Fibroblast of lung (primary cell): ENCODE measurements at regions not wholly inside any gene's neighbourhood (a gene's known extent, or its start where the extent isn't known, plus 50 kb on each side); places are given as distances from the start of the nearest gene placed in this dataset.
"Not testable (repeated sequence)": the region's sequence is repeated elsewhere in the genome, so short reads cannot be mapped to it uniquely, and the experiment has no call there.

Experiments used
- DNase-seq, 2 donors: peaks; one replicate each; pipeline versions ENCODE4 v3.0.0 to v3.0.0-alpha.2; 2010; ENCODE audit warnings: low read depth in 2 of 2
- H2AFZ ChIP-seq: 2 replicates; pipeline ENCODE4 v1.5.1; 2012; ENCODE audit warnings: low read length, control low read depth, inconsistent platforms
- H3K27ac ChIP-seq: 2 replicates; pipeline ENCODE4 v1.5.1; 2011; ENCODE audit warnings: low read length, control low read depth; ENCODE audit not compliant: insufficient read depth
- H3K27me3 ChIP-seq: 2 replicates; pipeline ENCODE4 v1.5.1; 2011; ENCODE audit warnings: mild to moderate bottlenecking, low read length; ENCODE audit not compliant: control insufficient read depth, insufficient read depth
- H3K36me3 ChIP-seq: 2 replicates; pipeline ENCODE4 v1.5.1; 2011; ENCODE audit warnings: low read length; ENCODE audit not compliant: control insufficient read depth, insufficient read depth
- H3K4me1 ChIP-seq: 2 replicates; pipeline ENCODE4 v1.5.1; 2011; ENCODE audit warnings: low read length; ENCODE audit not compliant: control insufficient read depth, insufficient read depth; ENCODE audit errors: extremely low read depth
- H3K4me2 ChIP-seq: 2 replicates; pipeline ENCODE4 v1.5.1; 2011; ENCODE audit warnings: low read length, control low read depth; ENCODE audit not compliant: insufficient read depth; ENCODE audit errors: extremely low read depth
- H3K4me3 ChIP-seq, 4 experiments: fragments of 200-600 bp in 1 of 4; sonication (generic) in 1 of 4; replicated peaks in 1 of 4; 2 replicates each; pipeline ENCODE4 v1.5.1; 2011 to 2016; ENCODE audit warnings: low read length in 4 of 4, low read depth in 3 of 4, mild to moderate bottlenecking in 3 of 4, control low read depth in 2 of 4, inconsistent platforms in 1 of 4, mixed read lengths in 1 of 4; ENCODE audit not compliant: insufficient read depth in 1 of 4; ENCODE audit errors: control extremely low read depth in 1 of 4
- H3K79me2 ChIP-seq: 2 replicates; pipeline ENCODE4 v1.5.1; 2012; ENCODE audit warnings: mild to moderate bottlenecking, low read length, inconsistent platforms; ENCODE audit not compliant: control insufficient read depth, insufficient read depth
- H3K9ac ChIP-seq: 2 replicates; pipeline ENCODE4 v1.5.1; 2011; ENCODE audit warnings: mild to moderate bottlenecking, low read length, control low read depth; ENCODE audit not compliant: insufficient read depth
- H3K9me3 ChIP-seq: 2 replicates; pipeline ENCODE4 v1.5.1; 2012; ENCODE audit warnings: low read depth, low read length; ENCODE audit not compliant: control insufficient read depth, insufficient read depth
- H4K20me1 ChIP-seq: 2 replicates; pipeline ENCODE4 v1.5.1; 2011; ENCODE audit warnings: low read length; ENCODE audit not compliant: control insufficient read depth, insufficient read depth; ENCODE audit errors: extremely low read depth
- EZH2 ChIP-seq: IDR thresholded peaks from 2 replicates; pipeline ENCODE4 v1.5.1; 2012; ENCODE audit warnings: low read length, control low read depth, mild to moderate bottlenecking; ENCODE audit errors: missing control alignments
- TF ChIP-seq, protein P1 (sequence below), 2 donors: IDR thresholded peaks in 1 of 2; conservative IDR thresholded peaks in 1 of 2; 1 replicate in 1 of 2; 2 replicates in 1 of 2; pipeline ENCODE4 v1.5.1; 2011 to 2012; ENCODE audit warnings: low read length in 2 of 2, control low read depth in 1 of 2, inconsistent platforms in 1 of 2, low read depth in 1 of 2, mild to moderate bottlenecking in 1 of 2

- no peaks in the 10 kb centered on the region for H3K79me2 ChIP-seq
- H3K4me3 ChIP-seq: no peak overlapping the region
- TF ChIP-seq, protein P1, sequence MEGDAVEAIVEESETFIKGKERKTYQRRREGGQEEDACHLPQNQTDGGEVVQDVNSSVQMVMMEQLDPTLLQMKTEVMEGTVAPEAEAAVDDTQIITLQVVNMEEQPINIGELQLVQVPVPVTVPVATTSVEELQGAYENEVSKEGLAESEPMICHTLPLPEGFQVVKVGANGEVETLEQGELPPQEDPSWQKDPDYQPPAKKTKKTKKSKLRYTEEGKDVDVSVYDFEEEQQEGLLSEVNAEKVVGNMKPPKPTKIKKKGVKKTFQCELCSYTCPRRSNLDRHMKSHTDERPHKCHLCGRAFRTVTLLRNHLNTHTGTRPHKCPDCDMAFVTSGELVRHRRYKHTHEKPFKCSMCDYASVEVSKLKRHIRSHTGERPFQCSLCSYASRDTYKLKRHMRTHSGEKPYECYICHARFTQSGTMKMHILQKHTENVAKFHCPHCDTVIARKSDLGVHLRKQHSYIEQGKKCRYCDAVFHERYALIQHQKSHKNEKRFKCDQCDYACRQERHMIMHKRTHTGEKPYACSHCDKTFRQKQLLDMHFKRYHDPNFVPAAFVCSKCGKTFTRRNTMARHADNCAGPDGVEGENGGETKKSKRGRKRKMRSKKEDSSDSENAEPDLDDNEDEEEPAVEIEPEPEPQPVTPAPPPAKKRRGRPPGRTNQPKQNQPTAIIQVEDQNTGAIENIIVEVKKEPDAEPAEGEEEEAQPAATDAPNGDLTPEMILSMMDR (conservative IDR thresholded peaks at IDR 0.05 in 1 of 2, IDR thresholded peaks at IDR 0.05 in 1 of 2; ENCODE audit: low read depth in 1 of 2, low read length in 2 of 2): no peak
- no peak for TF ChIP-seq EZH2
- H3K4me1 ChIP-seq: no peaks in the 10 kb centered on the region
- H3K9ac ChIP-seq: no peak overlapping the region
- no peaks in the 10 kb centered on the region for H3K27me3 ChIP-seq
- DNase-seq: no peak
- no peak overlapping the region for H3K27ac ChIP-seq
- no peak overlapping the region for H2AFZ ChIP-seq
- no peaks in the 10 kb centered on the region for H4K20me1 ChIP-seq
- no peaks in the 10 kb centered on the region for H3K36me3 ChIP-seq
- H3K9me3 ChIP-seq: no peaks in the 10 kb centered on the region
- no peak overlapping the region for H3K4me2 ChIP-seq
Measured at GRCh38 chrX:128619490-128619889, 567.3 kb upstream of the ACTRT1 start.

- Histone ChIP-seq H3K4me3 (no peak overlapping the region), H3K79me2 (no peaks in the 10 kb centered on the region), H3K9ac (no peak overlapping the region), H3K4me2 (no peak overlapping the region), H3K27ac (no peak overlapping the region), H3K4me1 (no peaks in the 10 kb centered on the region), H3K9me3 (no peaks in the 10 kb centered on the region), H4K20me1 (no peaks in the 10 kb centered on the region), H3K36me3 (no peaks in the 10 kb centered on the region), H2AFZ (no peak overlapping the region), H3K27me3 (no peaks in the 10 kb centered on the region)
- no peak for DNase-seq
- TF ChIP-seq, protein P1 (conservative IDR thresholded peaks at IDR 0.05 in 1 of 2, IDR thresholded peaks at IDR 0.05 in 1 of 2; ENCODE audit: low read depth in 1 of 2, low read length in 2 of 2): no peak
- TF ChIP-seq EZH2: no peak
Measured at GRCh38 chrX:128616933-128617332, 564.7 kb upstream of the ACTRT1 start.

GRCh38 chrX:128606817-128607216 is 554.6 kb upstream of the ACTRT1 start:
- H2AFZ ChIP-seq, H3K9ac ChIP-seq, H3K9me3 ChIP-seq, DNase-seq, H3K36me3 ChIP-seq, H3K27ac ChIP-seq, H4K20me1 ChIP-seq, H3K79me2 ChIP-seq, H3K4me3 ChIP-seq, H3K27me3 ChIP-seq, H3K4me1 ChIP-seq, H3K4me2 ChIP-seq: not testable (repeated sequence)

- not testable (repeated sequence) for H3K9ac ChIP-seq, H2AFZ ChIP-seq, H3K9me3 ChIP-seq, DNase-seq, H3K79me2 ChIP-seq, H3K4me3 ChIP-seq, H3K4me1 ChIP-seq, H3K36me3 ChIP-seq, H3K4me2 ChIP-seq, H3K27me3 ChIP-seq, H3K27ac ChIP-seq, H4K20me1 ChIP-seq
Measured at GRCh38 chrX:128606357-128606756, 554.2 kb upstream of the ACTRT1 start.
